K562 (cell line): ENCODE measurements at regions not wholly inside any gene's neighbourhood (a gene's known extent, or its start where the extent isn't known, plus 50 kb on each side); places are given as distances from the start of the nearest gene placed in this dataset.

Source experiments
- BMI1 ChIP-seq: fragments of 150-350 bp; IDR thresholded peaks from 2 replicates; pipeline ENCODE4 v1.6.1; 2014; ENCODE audit warnings: low read length
- ERF ChIP-seq: fragments of 450-650 bp; formaldehyde crosslinking; IDR thresholded peaks from 2 replicates; pipeline ENCODE4 v1.4.0; 2020; ENCODE audit warnings: mild to moderate bottlenecking, mixed read lengths
- HIVEP1 ChIP-seq: fragments of 250-450 bp; sonication (Bioruptor Pico); IDR thresholded peaks from 2 replicates; pipeline ENCODE4 v1.4.0; 2020; ENCODE audit warnings: mild to moderate bottlenecking
- NFATC3 ChIP-seq: fragments of 450-650 bp; IDR thresholded peaks from 2 replicates; pipeline ENCODE4 v1.6.1; 2017; ENCODE audit warnings: mild to moderate bottlenecking
- NFXL1 ChIP-seq: fragments of 450-650 bp; formaldehyde crosslinking; IDR thresholded peaks from 2 replicates; pipeline ENCODE4 v1.4.0; 2021; ENCODE audit warnings: mild to moderate bottlenecking
- PURB ChIP-seq: sonication (generic); formaldehyde crosslinking; IDR thresholded peaks from 2 replicates; pipeline ENCODE4 v1.9.0; 2021; ENCODE audit warnings: low read depth, mild to moderate bottlenecking, missing genetic modification reagents
- RNF2 ChIP-seq: sonication (generic); IDR thresholded peaks from 2 replicates; pipeline ENCODE4 v1.6.1; 2016
- SIRT6 ChIP-seq: IDR thresholded peaks from one replicate; pipeline ENCODE4 v1.6.1; 2012; ENCODE audit warnings: low read depth, mild to moderate bottlenecking, control low read depth, inconsistent platforms, low read length, moderate library complexity
- THRA ChIP-seq: fragments of 450-650 bp; IDR thresholded peaks from 2 replicates; pipeline ENCODE4 v1.6.1; 2017; ENCODE audit warnings: mild to moderate bottlenecking, moderate library complexity
- ZNF436 ChIP-seq: fragments of 250-450, 450-650 bp; sonication (Bioruptor Pico); formaldehyde crosslinking; IDR thresholded peaks from 2 replicates; pipeline ENCODE4 v1.7.0; 2020; ENCODE audit warnings: mild to moderate bottlenecking
- ZNF592 ChIP-seq: fragments of 450-650 bp; IDR thresholded peaks from 2 replicates; pipeline ENCODE4 v1.6.1; 2017; ENCODE audit warnings: antibody characterized with exemption, mild to moderate bottlenecking
- TF ChIP-seq, protein P1 (sequence below): sonication (generic); formaldehyde crosslinking; IDR thresholded peaks from 2 replicates; pipeline ENCODE4 v1.8.1; 2023; ENCODE audit warnings: mild to moderate bottlenecking, missing genetic modification reagents
- TF ChIP-seq, protein P2 (sequence below), 2 experiments: fragments of 450-650 bp; IDR thresholded peaks; 2 replicates each; pipeline ENCODE4 v1.6.1; 2016; ENCODE audit warnings: mild to moderate bottlenecking in 2 of 2, borderline replicate concordance in 1 of 2, low read depth in 1 of 2, moderate library complexity in 1 of 2

GRCh38 chr7:119949053-119949452 is 323.9 kb upstream of the KCND2 start (continued):
- TF ChIP-seq PURB (CRISPR knock-in tag) (no peak), NFATC3 (no peak), HIVEP1 (CRISPR knock-in tag) (no peak), ERF (no peak), SIRT6 (no peak), ZNF592 (0 out of 2 replicates have a peak, but pooled peaks have one; percentile 22), NFXL1 (no peak), THRA (no peak), RNF2 (no peak), BMI1 (no peak), ZNF436 (no peak)
- TF ChIP-seq, protein P1, sequence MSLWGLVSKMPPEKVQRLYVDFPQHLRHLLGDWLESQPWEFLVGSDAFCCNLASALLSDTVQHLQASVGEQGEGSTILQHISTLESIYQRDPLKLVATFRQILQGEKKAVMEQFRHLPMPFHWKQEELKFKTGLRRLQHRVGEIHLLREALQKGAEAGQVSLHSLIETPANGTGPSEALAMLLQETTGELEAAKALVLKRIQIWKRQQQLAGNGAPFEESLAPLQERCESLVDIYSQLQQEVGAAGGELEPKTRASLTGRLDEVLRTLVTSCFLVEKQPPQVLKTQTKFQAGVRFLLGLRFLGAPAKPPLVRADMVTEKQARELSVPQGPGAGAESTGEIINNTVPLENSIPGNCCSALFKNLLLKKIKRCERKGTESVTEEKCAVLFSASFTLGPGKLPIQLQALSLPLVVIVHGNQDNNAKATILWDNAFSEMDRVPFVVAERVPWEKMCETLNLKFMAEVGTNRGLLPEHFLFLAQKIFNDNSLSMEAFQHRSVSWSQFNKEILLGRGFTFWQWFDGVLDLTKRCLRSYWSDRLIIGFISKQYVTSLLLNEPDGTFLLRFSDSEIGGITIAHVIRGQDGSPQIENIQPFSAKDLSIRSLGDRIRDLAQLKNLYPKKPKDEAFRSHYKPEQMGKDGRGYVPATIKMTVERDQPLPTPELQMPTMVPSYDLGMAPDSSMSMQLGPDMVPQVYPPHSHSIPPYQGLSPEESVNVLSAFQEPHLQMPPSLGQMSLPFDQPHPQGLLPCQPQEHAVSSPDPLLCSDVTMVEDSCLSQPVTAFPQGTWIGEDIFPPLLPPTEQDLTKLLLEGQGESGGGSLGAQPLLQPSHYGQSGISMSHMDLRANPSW (CRISPR knock-in tag), result no peak
- TF ChIP-seq, protein P2, sequence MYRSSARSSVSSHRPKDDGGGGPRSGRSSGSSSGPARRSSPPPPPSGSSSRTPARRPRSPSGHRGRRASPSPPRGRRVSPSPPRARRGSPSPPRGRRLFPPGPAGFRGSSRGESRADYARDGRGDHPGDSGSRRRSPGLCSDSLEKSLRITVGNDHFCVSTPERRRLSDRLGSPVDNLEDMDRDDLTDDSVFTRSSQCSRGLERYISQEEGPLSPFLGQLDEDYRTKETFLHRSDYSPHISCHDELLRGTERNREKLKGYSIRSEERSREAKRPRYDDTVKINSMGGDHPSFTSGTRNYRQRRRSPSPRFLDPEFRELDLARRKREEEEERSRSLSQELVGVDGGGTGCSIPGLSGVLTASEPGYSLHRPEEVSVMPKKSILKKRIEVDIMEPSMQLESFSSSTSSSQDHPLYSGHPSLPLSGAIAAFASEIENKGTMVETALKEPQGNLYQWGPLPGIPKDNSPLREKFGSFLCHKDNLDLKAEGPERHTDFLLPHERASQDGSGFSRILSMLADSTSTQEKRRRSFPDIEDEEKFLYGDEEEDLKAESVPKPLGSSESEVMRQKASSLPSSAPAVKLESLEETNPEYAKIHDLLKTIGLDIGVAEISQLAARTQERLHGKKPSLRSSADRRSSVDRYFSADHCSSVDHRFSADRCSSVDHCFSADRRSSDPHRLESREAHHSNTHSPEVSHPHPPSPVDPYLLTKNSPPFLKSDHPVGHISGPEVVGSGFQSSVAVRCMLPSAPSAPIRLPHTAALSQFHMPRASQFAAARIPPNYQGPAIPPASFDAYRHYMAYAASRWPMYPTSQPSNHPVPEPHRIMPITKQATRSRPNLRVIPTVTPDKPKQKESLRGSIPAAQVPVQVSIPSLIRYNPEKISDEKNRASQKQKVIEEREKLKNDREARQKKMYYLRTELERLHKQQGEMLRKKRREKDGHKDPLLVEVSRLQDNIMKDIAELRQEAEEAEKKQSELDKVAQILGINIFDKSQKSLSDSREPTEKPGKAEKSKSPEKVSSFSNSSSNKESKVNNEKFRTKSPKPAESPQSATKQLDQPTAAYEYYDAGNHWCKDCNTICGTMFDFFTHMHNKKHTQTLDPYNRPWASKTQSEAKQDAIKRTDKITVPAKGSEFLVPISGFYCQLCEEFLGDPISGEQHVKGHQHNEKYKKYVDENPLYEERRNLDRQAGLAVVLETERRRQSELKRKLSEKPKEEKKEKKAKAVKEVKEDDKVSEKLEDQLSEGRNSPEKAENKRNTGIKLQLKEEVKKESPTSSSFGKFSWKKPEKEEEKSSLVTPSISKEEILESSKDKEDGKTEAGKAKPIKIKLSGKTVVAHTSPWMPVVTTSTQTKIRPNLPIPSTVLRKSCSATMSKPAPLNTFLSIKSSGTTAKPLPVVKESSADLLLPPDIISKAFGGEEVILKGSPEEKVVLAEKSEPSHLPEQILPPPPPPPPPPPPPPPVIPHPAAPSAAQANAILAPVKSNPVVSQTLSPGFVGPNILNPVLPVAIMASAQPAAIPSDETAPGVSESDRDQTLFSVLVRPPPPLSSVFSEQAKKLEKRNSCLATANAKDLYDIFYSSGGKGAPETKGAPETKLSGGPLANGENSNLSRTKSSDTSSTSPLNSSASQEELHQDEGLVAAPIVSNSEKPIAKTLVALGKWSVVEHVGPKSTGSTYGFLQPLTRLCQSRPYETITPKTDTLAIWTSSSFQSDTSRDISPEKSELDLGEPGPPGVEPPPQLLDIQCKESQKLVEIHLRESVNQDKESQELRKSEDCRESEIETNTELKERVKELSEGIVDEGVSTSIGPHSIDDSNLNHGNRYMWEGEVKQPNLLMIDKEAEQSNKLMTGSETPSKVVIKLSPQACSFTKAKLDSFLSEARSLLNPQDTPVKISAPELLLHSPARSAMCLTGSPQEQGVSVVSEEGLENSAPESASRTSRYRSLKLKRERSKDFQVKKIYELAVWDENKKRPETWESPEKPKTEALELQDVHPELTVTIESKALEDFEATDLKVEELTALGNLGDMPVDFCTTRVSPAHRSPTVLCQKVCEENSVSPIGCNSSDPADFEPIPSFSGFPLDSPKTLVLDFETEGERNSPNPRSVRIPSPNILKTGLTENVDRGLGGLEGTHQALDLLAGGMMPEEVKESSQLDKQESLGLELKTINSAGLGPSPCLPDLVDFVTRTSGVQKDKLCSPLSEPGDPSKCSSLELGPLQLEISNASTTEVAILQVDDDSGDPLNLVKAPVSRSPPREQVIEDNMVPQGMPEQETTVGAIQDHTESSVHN (IDR thresholded peaks at IDR 0.05; ENCODE audit: borderline replicate concordance in 1 of 2, low read depth in 1 of 2), result no peak
